T-helper 22 cell (primary cell): ENCODE measurements at regions not wholly inside any gene's neighbourhood (a gene's known extent, or its start where the extent isn't known, plus 50 kb on each side); places are given as distances from the start of the nearest gene placed in this dataset.
"Not testable (repeated sequence)": the region's sequence is repeated elsewhere in the genome, so short reads cannot be mapped to it uniquely, and the experiment has no call there.

ENCODE experiments used
- DNase-seq: peaks from one replicate; pipeline ENCODE4 v3.0.0-alpha.2; 2020; ENCODE audit warnings: low read depth

DNA sequence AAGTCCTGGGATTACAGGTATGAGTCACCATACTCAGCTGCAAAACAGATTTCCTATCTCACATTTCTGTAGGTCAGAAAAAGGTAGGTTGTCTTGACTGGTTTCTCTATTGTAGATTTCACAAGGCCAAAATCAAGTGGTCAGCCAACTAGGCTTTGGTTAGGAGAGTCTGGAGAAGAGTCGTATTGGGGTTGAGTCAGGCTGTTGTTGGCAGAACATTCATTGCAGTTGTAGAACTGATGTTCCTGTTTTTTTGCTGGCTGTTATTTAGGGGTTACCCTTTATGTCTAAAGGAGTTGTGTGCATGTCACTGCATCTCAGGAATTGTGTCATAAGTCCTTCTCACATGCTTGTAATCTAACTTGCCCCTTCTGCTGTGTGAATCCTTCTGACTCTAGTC lies 814.2 kb upstream of the GRAMD2B start:
- DNase-seq: no peak

DNA sequence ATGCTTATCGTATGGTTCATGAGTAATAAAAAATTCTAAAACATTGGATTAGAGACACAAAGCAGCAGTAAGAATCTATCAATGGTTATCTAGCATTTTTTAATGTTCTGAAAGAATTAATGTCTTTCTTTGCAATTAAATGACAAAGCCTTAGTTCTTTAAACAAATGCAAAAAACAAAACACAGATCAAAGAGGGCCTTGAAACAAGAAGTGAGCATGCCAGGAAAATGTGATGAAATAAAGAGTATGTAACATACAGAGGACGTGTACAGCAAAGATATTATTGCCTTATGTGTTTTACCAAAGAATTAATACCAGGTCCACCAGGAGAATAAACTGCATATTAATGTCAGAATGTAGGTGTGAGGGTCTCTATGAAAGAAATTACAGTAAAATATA lies 812.3 kb upstream of the GRAMD2B start:
- DNase-seq: no peak

DNA sequence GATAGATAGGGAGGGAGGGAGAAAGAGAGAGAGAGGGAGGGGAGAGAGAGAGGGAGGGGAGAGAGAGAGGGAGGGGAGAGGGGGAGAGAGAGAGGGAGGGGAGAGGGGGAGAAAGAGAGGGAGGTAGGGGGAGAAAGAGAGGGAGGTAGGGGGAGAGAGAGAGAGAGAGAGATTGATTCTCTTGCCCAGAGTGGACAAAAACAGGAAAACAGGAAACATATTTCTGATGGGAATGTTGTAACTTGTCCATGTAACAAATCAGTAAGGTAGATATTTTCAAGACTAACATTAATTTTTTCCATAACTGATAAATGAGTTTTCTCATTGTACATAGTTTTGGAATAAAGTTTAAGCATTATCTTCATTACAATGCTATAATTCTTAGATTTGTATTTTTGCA lies 811.7 kb upstream of the GRAMD2B start:
- DNase-seq: no peak

DNA sequence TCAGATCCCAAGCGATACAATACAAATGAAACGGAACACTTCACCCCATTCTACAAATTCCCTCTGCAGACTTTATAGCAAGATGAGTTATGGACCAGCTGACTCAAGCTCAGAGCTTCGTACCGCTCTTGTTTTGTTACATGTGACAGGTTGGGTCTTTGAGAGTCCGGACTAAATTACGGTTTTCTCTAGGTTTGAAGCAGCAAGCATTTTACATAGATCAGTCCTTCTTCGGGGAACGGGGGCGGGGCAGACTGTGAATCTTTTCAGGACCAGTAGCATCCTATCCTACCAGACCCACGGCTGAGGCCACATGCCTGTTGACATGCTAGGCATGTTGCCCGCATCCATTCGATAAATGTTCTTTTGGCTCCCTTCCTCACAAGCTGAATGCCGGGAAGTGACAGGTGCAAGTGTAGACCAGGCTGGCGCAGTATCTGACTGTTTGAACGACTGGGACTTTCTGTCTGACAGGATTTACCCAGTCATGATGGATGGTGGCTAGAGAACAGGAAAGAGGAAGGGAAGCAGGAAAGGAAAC lies 811.0 kb upstream of the GRAMD2B start:
- no peak for DNase-seq

DNA sequence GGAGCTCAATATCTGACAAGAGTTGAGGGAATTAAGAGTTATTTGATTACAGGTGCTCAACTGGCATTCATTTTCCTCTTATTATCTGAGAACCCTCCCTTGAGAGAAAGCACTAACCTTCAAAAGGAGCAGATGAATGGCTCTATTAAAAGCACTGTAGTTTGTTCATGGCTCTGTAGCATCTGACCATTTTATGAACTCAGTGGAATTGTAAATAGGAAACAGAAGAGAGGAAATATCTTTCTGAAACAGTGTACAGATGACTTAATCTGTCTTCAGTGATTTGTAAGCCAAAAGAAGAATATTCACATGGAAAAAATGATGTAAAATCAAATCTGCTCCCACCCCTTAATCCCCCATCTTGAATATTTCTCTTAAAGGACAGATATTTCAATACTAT lies 810.4 kb upstream of the GRAMD2B start:
- no peak for DNase-seq

DNA sequence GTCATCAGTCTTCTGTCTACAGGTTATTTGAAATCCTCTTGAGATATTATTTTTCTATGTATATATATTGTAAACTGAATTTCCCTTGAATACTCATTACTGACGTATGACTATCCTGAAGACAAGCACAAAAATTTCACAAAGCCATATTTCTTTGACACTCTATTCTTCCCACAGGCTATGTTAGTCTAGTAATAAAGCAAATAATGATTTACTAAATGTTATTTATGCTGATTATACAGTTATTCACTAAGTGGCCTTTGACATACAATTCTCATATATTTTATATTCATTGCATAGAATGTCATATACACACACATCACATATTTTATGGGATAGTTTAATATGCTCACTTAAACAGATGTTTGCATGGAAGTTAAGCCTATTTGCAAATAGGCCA lies 793.0 kb upstream of the GRAMD2B start:
- DNase-seq: no peak

DNA sequence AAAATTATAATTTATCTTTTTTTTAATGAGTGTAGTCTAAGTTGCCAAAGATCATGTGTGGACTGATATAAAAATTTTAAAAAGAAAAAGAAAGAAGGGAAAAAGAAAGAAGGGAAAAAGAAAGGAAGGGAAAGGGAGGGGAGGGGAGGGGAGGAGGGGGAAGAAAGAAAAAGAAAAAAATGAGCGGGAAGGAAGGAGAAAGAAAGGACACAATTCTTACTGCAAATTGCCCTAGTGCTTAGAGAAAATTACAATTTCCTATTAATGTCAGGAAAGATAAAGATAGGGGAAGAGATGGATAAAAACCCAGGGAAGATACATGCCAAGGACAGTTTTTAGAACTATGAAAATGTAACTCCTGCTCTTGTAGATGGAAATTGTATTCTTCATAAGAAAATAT lies 789.7 kb upstream of the GRAMD2B start:
- DNase-seq: no peak

DNA sequence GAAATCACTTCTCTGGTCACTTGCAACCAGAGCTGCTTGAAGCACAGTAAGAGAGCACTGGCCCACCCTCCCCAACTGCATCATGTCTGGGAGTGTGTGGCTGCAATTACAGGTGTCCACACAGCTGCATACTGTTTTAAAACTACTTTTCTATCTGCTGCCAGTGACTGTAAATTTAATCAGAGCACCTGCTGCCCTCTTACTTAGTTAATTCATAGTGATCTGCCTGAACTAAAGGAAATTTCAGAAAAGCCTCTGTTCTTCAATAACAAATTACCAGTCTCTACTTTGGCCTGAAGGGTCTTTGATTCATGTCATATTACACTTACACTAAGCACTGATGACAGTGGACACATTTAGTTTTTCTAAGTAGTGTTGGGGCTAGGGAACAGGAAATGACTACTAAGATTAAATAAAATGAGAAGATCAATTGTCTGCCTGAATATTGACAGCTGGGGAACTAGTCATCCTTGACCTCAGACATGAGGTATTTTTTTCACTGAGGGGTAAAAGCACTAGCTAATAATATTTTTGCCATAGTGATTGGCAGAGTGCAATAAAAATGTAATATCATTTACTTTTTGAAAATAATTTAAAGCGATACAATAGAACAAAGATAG lies 788.9 kb upstream of the GRAMD2B start:
- no peak for DNase-seq

DNA sequence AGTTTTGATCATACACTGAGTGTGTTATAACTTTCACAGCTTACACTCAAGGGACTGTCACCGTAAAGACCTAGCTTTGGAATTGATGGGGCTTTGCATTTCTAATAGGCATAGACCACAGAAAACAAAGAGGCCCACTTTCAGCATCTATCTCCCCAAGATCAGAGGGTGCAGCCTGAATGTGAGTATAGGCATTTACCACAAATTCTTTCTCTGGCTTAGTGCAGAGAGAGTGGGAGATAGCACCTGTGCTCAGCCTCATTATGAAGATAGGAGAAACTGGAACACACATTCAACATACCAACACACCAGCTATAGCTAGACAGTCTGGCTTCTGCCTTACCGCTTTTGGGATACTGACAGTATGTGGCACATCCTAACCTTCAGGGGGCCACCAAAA lies 783.4 kb upstream of the GRAMD2B start:
- DNase-seq: no peak

DNA sequence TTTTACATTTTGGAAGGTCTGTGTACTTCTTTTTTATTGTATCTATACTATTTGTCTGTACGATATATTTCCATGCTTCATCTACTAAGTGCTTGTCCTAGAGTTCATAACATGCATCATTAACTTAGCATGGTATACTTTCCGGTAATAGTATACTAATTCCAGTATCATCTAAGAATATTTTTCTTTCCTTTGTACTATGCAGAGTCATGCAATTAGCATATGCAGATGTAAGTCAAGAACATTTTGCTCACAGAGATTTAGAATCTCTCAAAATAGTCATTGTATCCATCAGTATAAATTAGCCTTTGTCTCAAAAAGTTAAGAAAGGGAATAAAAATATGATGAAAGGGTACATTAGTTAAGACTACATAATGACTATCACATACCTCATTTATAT lies 770.4 kb upstream of the GRAMD2B start:
- no peak for DNase-seq

DNA sequence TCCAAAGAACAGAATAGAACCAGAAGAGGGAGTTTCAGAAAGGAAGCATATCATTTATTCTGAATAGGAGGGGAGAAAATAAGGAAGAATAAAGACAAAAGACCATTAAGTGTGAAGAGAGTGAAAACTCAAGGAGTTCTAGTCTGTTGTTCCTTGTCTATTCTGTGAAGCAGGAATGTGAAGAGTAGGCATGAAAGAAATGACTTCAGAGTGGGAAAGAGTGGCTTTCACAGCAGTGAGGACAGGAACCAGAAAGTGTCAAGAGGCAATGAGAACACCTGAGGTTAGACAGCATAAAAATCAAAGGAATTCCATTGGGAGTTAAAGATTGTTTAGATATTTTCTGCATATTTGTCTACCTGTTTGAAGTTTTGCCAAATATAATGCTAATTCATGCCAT lies 768.8 kb upstream of the GRAMD2B start:
- DNase-seq: no peak

DNA sequence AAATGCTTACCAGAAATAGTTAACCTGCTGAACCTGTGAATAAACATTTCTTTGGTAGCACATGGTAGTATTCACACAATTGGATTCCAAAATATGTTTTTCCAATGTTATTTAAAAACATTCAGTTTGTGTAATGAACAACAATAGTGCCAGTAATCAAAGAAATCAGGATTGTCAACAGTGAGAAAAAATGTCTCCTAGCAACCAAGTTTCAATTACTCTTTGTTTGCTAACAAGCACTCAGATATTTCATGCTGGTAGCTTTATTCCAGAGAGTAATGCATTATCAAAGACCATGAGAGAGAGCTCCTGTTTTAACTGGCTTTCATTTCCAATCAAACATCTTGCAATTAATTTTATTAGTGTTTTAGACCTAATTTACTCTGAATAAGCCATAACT lies 768.1 kb upstream of the GRAMD2B start:
- no peak for DNase-seq

DNA sequence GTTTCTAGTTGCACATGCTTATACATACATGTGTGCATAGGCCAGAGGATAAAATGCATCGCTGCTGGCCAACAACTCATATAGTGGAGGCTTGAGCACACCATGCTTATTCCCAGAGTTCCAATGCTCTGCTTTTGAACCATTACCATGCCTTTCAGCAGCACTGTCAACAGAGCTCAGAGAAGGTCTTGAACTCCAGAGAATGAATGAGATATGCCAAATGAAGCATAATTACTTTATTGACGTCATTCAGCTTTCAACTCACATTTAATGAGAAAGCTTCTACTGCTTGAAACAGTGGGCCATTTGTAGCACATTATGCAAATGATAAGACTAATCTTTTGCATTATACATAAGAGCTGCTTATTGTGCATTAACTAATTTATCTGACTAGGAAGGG lies 765.3 kb upstream of the GRAMD2B start:
- no peak for DNase-seq

DNA sequence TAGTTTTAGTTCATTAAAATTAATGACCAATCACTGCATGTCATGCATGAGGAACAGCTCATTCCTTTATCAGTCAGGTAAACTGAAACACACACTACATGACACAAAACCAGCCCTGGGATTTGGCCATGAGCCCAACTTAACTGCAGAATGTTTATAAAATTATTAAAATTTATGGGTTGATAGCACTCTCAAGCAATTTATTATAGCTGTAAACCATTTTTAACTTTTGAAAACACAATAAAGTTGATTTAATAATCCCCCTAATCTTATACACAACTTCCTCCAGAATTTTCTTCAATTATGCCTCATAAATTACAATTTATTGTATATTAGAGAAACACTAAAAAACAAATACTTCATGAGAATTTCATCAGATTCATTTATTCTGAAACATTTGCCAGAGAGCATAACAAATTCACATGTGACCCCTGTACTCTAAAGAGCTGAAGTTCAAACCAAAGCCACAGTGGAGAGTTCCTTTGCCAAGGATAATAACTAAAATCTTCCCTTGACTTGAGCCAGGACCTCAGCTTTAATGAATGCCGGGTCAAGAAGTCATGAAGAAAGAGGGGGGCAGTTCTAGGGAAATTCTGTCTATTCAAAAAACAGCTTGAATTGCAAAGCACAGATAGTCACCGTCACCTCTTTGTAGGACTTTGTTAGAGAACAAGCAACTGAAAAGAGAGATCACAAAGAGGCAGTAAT lies 763.7 kb upstream of the GRAMD2B start:
- DNase-seq: no peak

DNA sequence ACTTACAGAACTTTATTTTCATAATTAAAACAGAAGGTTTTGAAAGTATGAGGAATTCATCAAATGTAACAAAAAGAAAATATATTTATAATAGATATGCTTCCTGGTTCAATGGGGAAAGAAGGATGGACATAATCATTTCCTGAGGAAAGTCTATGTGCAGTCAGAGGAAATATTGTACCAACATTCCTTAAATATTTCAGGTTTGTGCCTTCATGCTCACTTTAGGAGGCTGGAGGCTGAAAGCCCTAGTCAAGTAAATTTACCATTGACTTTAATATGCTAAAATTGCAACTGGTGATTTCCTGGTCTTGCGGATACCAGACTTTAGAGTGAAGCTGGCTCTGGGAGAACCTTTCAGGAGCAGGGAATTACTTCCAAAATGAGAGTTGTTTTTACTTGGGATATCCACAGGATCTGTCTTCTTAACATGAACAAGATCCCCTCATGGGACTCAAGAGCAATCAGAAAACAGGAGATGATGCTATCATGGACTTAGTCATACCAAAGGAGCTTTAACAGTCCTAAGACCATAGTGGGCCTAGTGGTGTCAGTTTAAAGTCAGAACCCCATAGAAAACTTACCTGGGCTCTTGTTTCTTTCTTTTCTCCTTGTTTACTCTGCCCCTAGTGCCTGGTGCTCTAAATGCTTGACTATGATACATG lies 762.8 kb upstream of the GRAMD2B start:
- DNase-seq: no peak

DNA sequence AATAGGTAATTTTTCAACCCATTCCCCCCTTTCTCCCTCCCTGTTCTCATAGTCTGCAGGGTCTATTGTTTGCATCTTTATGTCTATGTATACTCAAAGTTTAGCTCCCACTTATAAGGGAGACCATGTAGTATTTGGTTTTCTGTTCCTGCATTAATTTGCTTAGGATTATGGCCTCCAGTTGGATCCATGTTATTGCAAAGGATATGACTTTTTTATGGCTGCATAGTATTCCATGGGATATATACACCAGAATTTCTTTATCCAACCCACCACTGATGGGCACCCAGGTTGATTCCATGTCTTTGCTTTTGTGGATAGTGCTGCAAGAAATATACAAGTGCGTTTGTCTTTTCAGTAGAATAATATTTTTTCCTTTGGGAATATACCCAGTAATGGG lies 761.6 kb upstream of the GRAMD2B start:
- DNase-seq: no peak

DNA sequence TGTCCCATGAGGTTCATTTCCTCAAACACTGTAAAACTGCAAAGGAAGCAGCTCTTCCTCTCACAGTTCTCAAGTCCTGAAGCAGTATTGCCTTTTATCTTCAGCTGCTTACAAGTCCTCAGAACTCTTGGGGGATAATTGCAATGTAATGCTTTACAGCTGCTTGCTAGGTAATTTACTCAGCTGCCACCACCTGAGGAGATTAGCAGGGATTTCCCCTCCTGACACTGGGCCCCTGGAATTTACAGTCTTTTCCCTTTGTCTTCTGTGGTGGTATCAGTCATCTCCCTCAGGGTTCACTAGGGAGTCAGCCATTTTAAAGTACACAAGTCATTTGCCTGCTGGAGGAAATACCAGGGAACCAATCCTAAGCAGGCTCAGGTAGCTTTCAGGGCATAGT lies 754.3 kb upstream of the GRAMD2B start:
- no peak for DNase-seq

DNA sequence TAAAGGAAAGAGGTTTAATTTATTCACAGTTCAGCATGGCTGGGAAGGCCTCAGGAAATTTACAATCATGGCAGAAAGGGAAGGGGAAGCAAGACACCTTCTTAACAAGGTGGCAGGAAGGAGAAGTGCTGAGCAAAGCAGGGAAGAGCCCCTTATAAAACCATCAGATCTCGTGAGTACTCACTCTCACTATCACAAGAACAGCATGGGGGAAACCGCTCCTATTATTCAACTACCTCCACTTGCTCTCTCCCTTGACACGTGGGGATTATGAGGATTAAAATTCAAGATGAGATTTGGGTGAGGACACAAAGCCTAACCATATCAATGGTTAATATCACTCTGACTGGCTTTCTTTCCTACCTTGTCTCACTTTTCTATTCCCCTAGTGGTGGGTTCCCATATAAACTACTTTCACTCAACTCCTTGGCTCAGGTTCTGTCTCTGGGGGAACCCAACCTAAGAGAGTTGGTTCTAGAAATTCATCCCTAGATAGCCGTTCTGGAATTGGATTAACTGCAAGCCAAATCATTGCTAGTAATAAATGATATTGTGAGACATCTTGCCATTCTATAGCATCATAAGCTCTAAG lies 749.8 kb upstream of the GRAMD2B start:
- no peak for DNase-seq

DNA sequence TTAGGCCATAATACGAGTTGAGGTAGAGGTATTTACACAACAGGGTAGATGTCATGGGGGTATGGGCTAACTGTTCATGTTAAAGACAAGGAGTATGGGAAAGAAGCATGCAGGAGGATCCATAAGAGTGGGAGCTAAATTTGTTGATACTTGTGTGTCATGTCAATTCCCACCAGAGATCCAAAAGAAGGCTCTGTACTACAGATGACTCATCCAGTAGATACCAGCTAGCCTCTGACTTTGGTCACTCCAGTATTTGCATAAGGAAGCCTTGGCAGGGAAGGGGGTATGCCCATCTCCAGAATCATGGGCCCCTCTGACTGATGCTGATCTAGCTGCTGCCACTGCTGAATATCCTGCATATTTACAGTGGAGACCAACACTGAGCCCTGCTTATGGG lies 743.7 kb upstream of the GRAMD2B start:
- no peak for DNase-seq

DNA sequence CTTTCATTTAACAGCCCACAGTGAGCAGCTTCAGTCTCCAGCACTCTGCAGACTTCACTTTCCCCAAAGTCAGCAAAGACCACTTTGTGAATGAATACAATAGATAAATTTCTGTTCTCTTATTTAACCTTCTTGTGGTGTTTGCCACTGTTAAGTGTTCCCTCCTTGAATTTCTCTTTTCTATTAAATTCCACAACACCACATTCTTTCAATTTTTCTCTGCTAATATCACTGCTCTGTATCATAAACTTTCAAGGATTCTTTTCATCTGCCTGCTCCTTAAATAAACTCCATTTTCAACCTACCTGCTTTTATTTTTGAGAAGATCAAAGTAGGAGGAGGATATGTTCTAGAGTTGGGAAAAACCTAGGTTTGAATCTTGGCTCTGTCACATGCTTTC lies 739.5 kb upstream of the GRAMD2B start:
- DNase-seq: no peak

DNA sequence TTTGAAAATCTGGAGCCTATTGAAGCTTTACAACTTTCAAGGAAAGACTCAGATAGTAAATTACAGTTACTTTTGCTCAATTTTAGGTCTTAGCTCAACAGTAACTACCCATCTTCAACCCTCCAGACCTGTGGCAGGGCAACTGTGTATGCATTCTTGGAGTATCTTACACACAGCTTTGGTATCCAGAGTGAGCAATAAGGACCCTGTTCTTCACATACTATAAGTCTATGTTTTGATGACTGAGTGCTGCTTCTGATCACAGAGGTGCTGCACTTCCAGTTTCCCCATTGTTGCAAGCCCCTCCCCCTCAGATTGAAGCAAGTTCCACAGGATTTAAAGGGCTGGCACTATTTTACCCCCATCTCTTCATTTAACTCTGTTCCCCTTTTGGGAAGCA lies 737.4 kb upstream of the GRAMD2B start:
- DNase-seq: no peak

DNA sequence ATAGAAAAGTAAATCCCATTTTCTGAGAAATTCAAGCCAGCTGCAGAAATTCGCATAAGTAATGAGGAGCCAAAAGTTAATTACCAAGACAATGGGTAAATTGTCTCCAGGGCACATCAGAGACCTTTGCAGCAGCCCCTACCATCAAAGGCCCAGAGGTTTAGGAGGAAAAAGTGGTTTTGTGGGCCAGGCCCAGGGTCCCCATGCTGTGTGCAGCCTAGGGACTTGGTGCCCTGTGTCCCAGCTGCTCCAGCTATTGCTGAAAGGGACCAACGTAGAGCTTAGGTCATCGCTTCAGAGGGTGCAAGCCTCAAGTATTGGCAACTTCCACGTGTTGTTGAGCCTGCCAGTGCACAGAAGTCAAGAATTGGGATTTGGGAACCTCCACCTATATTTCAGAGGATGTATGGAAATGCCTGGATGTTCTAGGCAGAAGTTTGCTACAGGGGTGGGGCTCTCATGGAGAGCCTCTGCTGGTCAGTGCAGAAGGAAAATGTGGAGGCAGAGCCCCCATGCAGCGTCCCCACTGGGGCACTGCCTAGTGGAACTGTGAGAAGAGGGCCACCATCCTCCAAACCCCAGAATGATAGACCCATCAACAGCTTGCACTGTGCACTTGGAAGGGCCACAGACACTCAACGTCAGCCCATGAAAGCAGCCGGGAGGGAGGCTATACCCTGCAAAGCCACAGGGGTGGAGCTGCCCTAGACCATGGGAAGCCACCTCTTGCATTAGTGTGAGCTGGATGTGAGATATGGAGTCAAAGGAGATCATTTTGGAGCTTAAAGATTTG lies 731.3 kb upstream of the GRAMD2B start:
- not testable (repeated sequence) for DNase-seq
